Activated T-helper 1 cell treated with anti-CD3 and anti-CD28 coated beads, Interleukin-12 subunit alpha, Interleukin-12 subunit beta, Interleukin-2, Interleukin-4 antibody, amounts not matched to agents 30 ng/mL and 10 ng/mL and 1 ng/mL, durations not matched to agents 14 hours and 24 hours and 36 hours (primary cell): ENCODE measurements at regions not wholly inside any gene's neighbourhood (a gene's known extent, or its start where the extent isn't known, plus 50 kb on each side); places are given as distances from the start of the nearest gene placed in this dataset.
"Not testable (repeated sequence)": the region's sequence is repeated elsewhere in the genome, so short reads cannot be mapped to it uniquely, and the experiment has no call there.

Experiments
- DNase-seq: peaks from one replicate; pipeline ENCODE4 v3.0.0; 2021; ENCODE audit warnings: low spot score
- H3K27ac Mint-ChIP-seq: one replicate; pipeline ENCODE4 v1.8.0; 2021; ENCODE audit warnings: mild to moderate bottlenecking, mixed read lengths
- H3K27me3 Mint-ChIP-seq: one replicate; pipeline ENCODE4 v1.8.0; 2022; ENCODE audit warnings: mild to moderate bottlenecking, moderate library complexity, mixed read lengths; ENCODE audit not compliant: insufficient read depth
- H3K36me3 Mint-ChIP-seq: one replicate; pipeline ENCODE4 v1.8.0; 2021; ENCODE audit warnings: low read depth, mixed read lengths
- H3K4me1 Mint-ChIP-seq: one replicate; pipeline ENCODE4 v1.8.0; 2021; ENCODE audit warnings: low read depth, mixed read lengths
- H3K4me3 Mint-ChIP-seq: one replicate; pipeline ENCODE4 v1.8.0; 2021; ENCODE audit warnings: mild to moderate bottlenecking, moderate library complexity, mixed read lengths
- H3K9me3 Mint-ChIP-seq: one replicate; pipeline ENCODE4 v1.8.0; 2021; ENCODE audit warnings: mixed read lengths
- intact Hi-C: fragments of 100-400 bp; cut with micrococcal nuclease; formaldehyde crosslinking; loops from one replicate; pipeline ENCODE4 v1.15.1; 2024

DNA sequence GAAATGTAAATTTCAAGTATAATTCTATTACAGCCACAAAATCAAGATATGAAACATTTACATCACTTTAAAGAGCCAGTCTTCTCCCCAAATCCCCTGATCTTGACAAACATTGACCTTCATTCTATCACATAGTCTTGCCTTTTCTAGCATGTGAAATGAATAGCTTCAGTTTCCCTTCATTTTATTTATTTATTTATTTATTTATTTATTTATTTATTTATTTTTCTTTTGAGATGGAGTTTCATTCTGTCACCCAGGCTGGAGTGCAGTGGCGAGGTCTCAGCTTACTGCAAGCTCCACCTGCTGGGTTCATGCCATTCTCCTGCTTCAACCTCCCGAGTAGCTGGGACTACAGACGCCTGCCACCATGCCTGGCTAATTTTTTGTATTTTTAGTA, 147.9 kb downstream of the MSL3 start:
- DNase-seq, H3K4me3 Mint-ChIP-seq, H3K9me3 Mint-ChIP-seq, H3K4me1 Mint-ChIP-seq, H3K36me3 Mint-ChIP-seq, H3K27ac Mint-ChIP-seq, H3K27me3 Mint-ChIP-seq: not testable (repeated sequence)
- intact Hi-C loops = loop anchor here (5.0 to 10.0 kb wide), 2 partner anchors 81 to 134 kb away; no protein-coding TSS in a partner anchor

- H3K27me3 Mint-ChIP-seq = no peaks in the 10 kb centered on the region
These were observed 150.3 kb downstream of the MSL3 start for GRCh38 chrX:11908371-11908770.

GRCh38 chrX:11913001-11913400, 155.0 kb downstream of the MSL3 start:
- Mint-ChIP-seq H3K9me3 (no peaks in the 10 kb centered on the region), H3K27me3 (no peaks in the 10 kb centered on the region), H3K4me1 (peaks cover 1% of the 10 kb centered on the region), H3K36me3 (no peaks in the 10 kb centered on the region), H3K27ac (no peak overlapping the region), H3K4me3 (no peak overlapping the region)
- intact Hi-C loops = no loop called here
- no peak for DNase-seq

More at GRCh38 chrX:11908371-11908770, 150.3 kb downstream of the MSL3 start:
- DNase-seq = no peak
- Mint-ChIP-seq H3K27ac (no peak overlapping the region), H3K9me3 (no peaks in the 10 kb centered on the region), H3K4me3 (no peak overlapping the region), H3K36me3 (no peaks in the 10 kb centered on the region), H3K4me1 (peaks cover 4% of the 10 kb centered on the region)
- intact Hi-C loops = loop anchor here (1.0 to 10.0 kb wide), 5 partner anchors 84 to 375 kb away; no protein-coding TSS in a partner anchor

DNA sequence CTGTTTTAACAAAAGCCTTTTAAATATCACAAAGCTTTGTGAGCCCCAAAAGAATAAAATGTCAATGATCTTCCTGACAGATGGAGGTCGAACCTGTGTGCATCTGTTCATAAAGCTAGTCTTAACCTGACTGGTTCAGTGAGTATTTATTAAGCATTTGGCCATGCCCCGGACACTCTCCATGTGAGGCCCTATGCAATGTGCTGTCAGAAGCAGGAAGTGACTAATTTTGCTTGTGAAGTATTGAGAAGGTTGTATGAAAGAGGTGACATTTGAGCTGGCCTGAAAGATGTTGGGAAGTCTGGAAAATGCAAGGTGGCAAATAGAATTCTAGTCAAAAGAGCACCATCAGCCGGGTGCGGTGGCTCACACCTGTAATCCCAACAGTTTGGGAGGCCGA, 171.4 kb downstream of the MSL3 start:
- Mint-ChIP-seq H3K9me3 (peaks cover 6% of the 10 kb centered on the region), H3K27me3 (no peaks in the 10 kb centered on the region), H3K27ac (no peak overlapping the region), H3K4me1 (no peaks in the 10 kb centered on the region), H3K4me3 (no peak overlapping the region), H3K36me3 (no peaks in the 10 kb centered on the region)
- no peak for DNase-seq
- intact Hi-C loops = no loop called here

DNA sequence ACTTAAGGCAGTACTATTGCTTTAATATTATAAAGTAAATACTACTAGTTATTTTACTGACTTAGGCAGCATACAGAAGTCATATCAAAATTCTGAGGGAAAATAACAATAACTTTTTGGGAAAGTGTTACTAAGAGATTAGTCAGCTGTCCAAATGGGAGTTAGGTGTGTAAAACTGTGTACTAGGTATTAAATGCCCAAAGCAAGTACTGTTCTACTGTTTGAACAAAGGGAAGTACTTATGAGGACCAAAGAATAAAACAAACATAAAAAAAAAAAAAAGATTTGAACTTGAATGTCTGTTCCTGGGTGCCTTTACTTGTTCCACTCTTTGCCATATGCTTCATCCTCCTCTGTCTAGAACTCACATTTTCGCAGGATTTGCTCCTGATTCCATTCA, 174.4 kb downstream of the MSL3 start:
- no peak for DNase-seq
- intact Hi-C loops = no loop called here
- no peak overlapping the region for H3K27ac Mint-ChIP-seq
- H3K9me3 Mint-ChIP-seq = peaks cover 7% of the 10 kb centered on the region
- no peaks in the 10 kb centered on the region for H3K4me1 Mint-ChIP-seq
- H3K27me3 Mint-ChIP-seq = no peaks in the 10 kb centered on the region
- H3K36me3 Mint-ChIP-seq = no peaks in the 10 kb centered on the region
- H3K4me3 Mint-ChIP-seq = no peak overlapping the region

GRCh38 chrX:11934089-11934488, 176.1 kb downstream of the MSL3 start:
- Mint-ChIP-seq H3K4me1 (no peaks in the 10 kb centered on the region), H3K27me3 (no peaks in the 10 kb centered on the region), H3K4me3 (no peak overlapping the region), H3K36me3 (no peaks in the 10 kb centered on the region), H3K27ac (no peak overlapping the region), H3K9me3 (peaks cover 2% of the 10 kb centered on the region)
- DNase-seq = no peak
- intact Hi-C loops = no loop called here

DNA sequence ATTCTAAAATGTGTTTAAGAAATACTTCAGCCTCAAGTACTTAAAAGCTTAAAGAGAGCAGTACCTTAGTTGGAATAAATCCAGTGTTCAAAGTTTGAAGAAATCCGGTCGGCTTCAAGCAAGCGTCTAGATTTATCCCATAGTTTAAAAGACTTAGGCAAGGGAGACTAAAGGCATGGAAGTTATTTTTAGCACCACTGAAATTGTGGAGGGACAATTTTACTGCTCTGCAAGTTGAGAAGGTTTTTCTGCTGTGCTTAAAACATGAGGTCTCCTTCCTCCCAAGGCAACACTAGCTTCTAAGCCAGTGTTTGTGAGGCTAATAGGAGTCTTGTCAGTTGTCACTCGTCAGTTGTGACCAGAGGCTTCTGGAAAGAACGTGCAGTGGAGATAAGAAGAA, 183.5 kb downstream of the MSL3 start:
- no peaks in the 10 kb centered on the region for H3K4me1 Mint-ChIP-seq
- intact Hi-C loops = no loop called here

GRCh38 chrX:11944501-11944900, 186.5 kb downstream of the MSL3 start:
- DNase-seq = no peak
- H3K9me3 Mint-ChIP-seq = no peaks in the 10 kb centered on the region
- H3K27me3 Mint-ChIP-seq = no peaks in the 10 kb centered on the region
- no peaks in the 10 kb centered on the region for H3K36me3 Mint-ChIP-seq
- intact Hi-C loops = no loop called here
- no peak overlapping the region for H3K4me3 Mint-ChIP-seq
- H3K4me1 Mint-ChIP-seq = no peaks in the 10 kb centered on the region
- no peak overlapping the region for H3K27ac Mint-ChIP-seq

More for the DNA sequence above, 183.5 kb downstream of the MSL3 start:
- Mint-ChIP-seq H3K27ac (no peak overlapping the region), H3K36me3 (no peaks in the 10 kb centered on the region), H3K27me3 (no peaks in the 10 kb centered on the region), H3K4me3 (no peak overlapping the region), H3K9me3 (no peaks in the 10 kb centered on the region)
- DNase-seq = no peak

- Mint-ChIP-seq H3K4me1 (no peaks in the 10 kb centered on the region), H3K9me3 (no peaks in the 10 kb centered on the region), H3K27me3 (no peaks in the 10 kb centered on the region), H3K36me3 (no peaks in the 10 kb centered on the region), H3K27ac (no peak overlapping the region), H3K4me3 (no peak overlapping the region)
- intact Hi-C loops = no loop called here
- no peak for DNase-seq
These were observed 189.0 kb upstream of the FRMPD4 start for GRCh38 chrX:11949291-11949690.

- Mint-ChIP-seq H3K36me3 (no peaks in the 10 kb centered on the region), H3K4me3 (no peak overlapping the region), H3K9me3 (no peaks in the 10 kb centered on the region), H3K27me3 (no peaks in the 10 kb centered on the region), H3K4me1 (no peaks in the 10 kb centered on the region), H3K27ac (no peak overlapping the region)
- intact Hi-C loops = no loop called here
- no peak for DNase-seq
These were observed 186.0 kb upstream of the FRMPD4 start for GRCh38 chrX:11952176-11952720.

GRCh38 chrX:11953615-11954014, 184.7 kb upstream of the FRMPD4 start:
- Mint-ChIP-seq H3K36me3 (no peaks in the 10 kb centered on the region), H3K27me3 (no peaks in the 10 kb centered on the region), H3K4me3 (no peak overlapping the region), H3K9me3 (no peaks in the 10 kb centered on the region), H3K4me1 (no peaks in the 10 kb centered on the region), H3K27ac (no peak overlapping the region)
- no peak for DNase-seq
- intact Hi-C loops = no loop called here

- Mint-ChIP-seq H3K4me3 (no peak overlapping the region), H3K9me3 (no peaks in the 10 kb centered on the region), H3K27me3 (no peaks in the 10 kb centered on the region), H3K4me1 (no peaks in the 10 kb centered on the region), H3K36me3 (no peaks in the 10 kb centered on the region), H3K27ac (no peak overlapping the region)
- intact Hi-C loops = no loop called here
- DNase-seq = no peak
These were observed 184.1 kb upstream of the FRMPD4 start for GRCh38 chrX:11954176-11954575.

GRCh38 chrX:11960031-11960430, 178.2 kb upstream of the FRMPD4 start:
- Mint-ChIP-seq H3K27ac (no peak overlapping the region), H3K4me3 (no peak overlapping the region), H3K36me3 (no peaks in the 10 kb centered on the region), H3K27me3 (no peaks in the 10 kb centered on the region), H3K9me3 (no peaks in the 10 kb centered on the region), H3K4me1 (no peaks in the 10 kb centered on the region)
- intact Hi-C loops = no loop called here
- no peak for DNase-seq

DNA sequence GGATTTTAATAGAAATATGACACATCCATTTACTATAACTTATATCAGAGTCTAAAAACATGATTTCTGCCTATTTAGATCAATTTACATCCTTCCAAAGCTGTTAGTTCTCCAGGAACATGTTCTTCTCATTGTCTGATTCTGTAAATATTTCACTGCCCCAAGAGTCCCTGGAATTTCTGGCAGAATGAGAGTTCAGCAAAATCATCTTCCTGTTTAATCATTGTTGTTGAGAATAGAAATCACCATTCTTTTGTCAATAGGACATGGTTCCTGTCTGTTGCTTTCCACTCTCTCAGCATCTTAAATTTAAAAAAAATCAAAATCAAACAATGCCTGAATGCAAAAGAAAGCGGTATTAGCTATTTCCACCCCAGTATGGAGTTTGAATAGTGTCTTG, 172.8 kb upstream of the FRMPD4 start:
- Mint-ChIP-seq H3K27ac (no peak overlapping the region), H3K27me3 (no peaks in the 10 kb centered on the region), H3K4me3 (no peak overlapping the region), H3K4me1 (no peaks in the 10 kb centered on the region), H3K9me3 (no peaks in the 10 kb centered on the region), H3K36me3 (no peaks in the 10 kb centered on the region)
- no peak for DNase-seq
- intact Hi-C loops = no loop called here
